Upper lobe of left lung (tissue), 4 donors: ENCODE measurements at regions not wholly inside any gene's neighbourhood (a gene's known extent, or its start where the extent isn't known, plus 50 kb on each side); places are given as distances from the start of the nearest gene placed in this dataset.

Experiments
- EP300 ChIP-seq, 4 donors: sonication (generic); formaldehyde crosslinking; IDR thresholded peaks; one replicate each; pipeline ENCODE4 v1.5.1; 2017; ENCODE audit warnings: antibody characterized with exemption in 4 of 4, control low read depth in 2 of 4
- TF ChIP-seq, protein P1 (sequence below), 6 experiments: fragments of 450-650 bp in 4 of 6; fragments of 200-600 bp in 2 of 6; sonication (generic) in 2 of 6; IDR thresholded peaks; one replicate each; pipeline ENCODE4 v1.5.1; 2016 to 2019; ENCODE audit warnings: antibody characterized with exemption in 6 of 6

DNA sequence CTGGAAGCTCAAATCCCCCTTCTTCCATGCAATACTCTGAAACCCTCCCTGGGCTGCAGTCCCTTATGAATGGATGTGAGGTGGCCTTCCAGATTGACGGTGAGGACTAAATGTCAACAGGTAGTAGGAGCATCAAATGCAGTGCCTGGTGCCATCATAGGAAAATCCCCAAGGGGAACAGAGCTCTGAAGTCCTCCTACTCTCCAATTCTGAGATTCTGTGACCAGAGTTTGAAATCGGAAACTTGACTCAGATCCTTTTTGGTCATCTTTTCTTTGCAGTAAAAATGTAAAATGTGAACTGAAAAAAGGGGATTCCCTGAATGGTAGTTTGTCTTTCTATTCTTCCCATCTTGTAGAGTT, 68.8 kb upstream of the TJP1 start:
- no peak for TF ChIP-seq EP300 (IDR thresholded peaks at IDR 0.05)
- TF ChIP-seq, protein P1, sequence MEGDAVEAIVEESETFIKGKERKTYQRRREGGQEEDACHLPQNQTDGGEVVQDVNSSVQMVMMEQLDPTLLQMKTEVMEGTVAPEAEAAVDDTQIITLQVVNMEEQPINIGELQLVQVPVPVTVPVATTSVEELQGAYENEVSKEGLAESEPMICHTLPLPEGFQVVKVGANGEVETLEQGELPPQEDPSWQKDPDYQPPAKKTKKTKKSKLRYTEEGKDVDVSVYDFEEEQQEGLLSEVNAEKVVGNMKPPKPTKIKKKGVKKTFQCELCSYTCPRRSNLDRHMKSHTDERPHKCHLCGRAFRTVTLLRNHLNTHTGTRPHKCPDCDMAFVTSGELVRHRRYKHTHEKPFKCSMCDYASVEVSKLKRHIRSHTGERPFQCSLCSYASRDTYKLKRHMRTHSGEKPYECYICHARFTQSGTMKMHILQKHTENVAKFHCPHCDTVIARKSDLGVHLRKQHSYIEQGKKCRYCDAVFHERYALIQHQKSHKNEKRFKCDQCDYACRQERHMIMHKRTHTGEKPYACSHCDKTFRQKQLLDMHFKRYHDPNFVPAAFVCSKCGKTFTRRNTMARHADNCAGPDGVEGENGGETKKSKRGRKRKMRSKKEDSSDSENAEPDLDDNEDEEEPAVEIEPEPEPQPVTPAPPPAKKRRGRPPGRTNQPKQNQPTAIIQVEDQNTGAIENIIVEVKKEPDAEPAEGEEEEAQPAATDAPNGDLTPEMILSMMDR (IDR thresholded peaks at IDR 0.05), result no peak
